OCI-LY7 (cell line): ENCODE measurements at regions not wholly inside any gene's neighbourhood (a gene's known extent, or its start where the extent isn't known, plus 50 kb on each side); places are given as distances from the start of the nearest gene placed in this dataset.

Source experiments
- CTCF ChIP-seq: fragments of 200-600 bp; sonication (generic); conservative IDR thresholded peaks from 2 replicates; pipeline ENCODE4 v1.5.1; 2014; ENCODE audit warnings: mild to moderate bottlenecking, antibody characterized with exemption, low read length, moderate library complexity, mixed read lengths
- EZH2phosphoT487 ChIP-seq: fragments of 200-600 bp; sonication (generic); IDR thresholded peaks from 2 replicates; pipeline ENCODE4 v1.6.1; 2018; ENCODE audit warnings: low read depth, borderline replicate concordance, mild to moderate bottlenecking, mixed run types, antibody characterized with exemption, low read length, moderate library complexity, mixed read lengths

DNA sequence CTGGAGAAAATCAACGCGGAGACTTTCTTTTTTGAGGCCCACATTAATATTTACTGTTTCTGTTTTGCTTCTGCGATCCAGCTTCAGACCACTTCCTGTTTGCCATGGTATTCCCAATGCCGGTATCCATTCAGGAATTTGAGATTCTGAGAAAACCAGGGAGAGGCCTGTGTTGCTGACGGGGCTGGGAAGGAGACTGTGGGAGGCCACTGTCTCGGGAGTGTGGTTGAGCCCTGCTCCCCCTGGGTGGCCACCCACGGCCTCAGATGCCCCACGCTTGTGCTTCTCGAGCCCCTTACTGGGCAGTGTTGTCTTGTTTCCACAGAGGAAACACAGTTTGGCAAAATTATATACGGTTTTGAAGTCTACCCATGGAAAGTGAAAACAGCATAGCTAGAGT, 403.6 kb upstream of the IRX2 start:
- no peak for TF ChIP-seq CTCF
- no peak for TF ChIP-seq EZH2phosphoT487
